Osteoblast (primary cell): ENCODE measurements at regions not wholly inside any gene's neighbourhood (a gene's known extent, or its start where the extent isn't known, plus 50 kb on each side); places are given as distances from the start of the nearest gene placed in this dataset.

Source experiments
- DNase-seq: peaks from one replicate; pipeline ENCODE4 v3.0.0; 2011; ENCODE audit warnings: low spot score, mixed read lengths; ENCODE audit not compliant: insufficient read length; ENCODE audit errors: missing footprints
- H2AFZ ChIP-seq: 2 replicates; pipeline ENCODE4 v1.6.0; 2011; ENCODE audit warnings: mild to moderate bottlenecking, low read length
- H3K27ac ChIP-seq: 2 replicates; pipeline ENCODE4 v1.5.1; 2011; ENCODE audit warnings: mild to moderate bottlenecking, low read depth, low read length, moderate library complexity
- H3K27me3 ChIP-seq: 2 replicates; pipeline ENCODE4 v1.6.0; 2012; ENCODE audit warnings: mild to moderate bottlenecking, control low read depth, inconsistent platforms, low read length, moderate library complexity; ENCODE audit not compliant: insufficient read depth
- H3K36me3 ChIP-seq: 2 replicates; pipeline ENCODE4 v1.5.1; 2011; ENCODE audit warnings: mild to moderate bottlenecking, low read length, control low read depth, moderate library complexity; ENCODE audit not compliant: insufficient read depth
- H3K4me1 ChIP-seq: 2 replicates; pipeline ENCODE4 v1.5.1; 2011; ENCODE audit warnings: mild to moderate bottlenecking, low read length, control low read depth, moderate library complexity; ENCODE audit not compliant: insufficient read depth
- H3K4me2 ChIP-seq: 2 replicates; pipeline ENCODE4 v1.6.0; 2011; ENCODE audit warnings: mild to moderate bottlenecking, low read length; ENCODE audit not compliant: insufficient read depth
- H3K4me3 ChIP-seq: fragments of 200-600 bp; sonication (generic); 3 replicates; pipeline ENCODE4 v1.5.1; 2012; ENCODE audit warnings: mild to moderate bottlenecking, low read length, inconsistent platforms; ENCODE audit not compliant: insufficient read depth
- H3K79me2 ChIP-seq: 2 replicates; pipeline ENCODE4 v1.6.0; 2012; ENCODE audit warnings: mild to moderate bottlenecking, low read length, control low read depth, inconsistent platforms; ENCODE audit not compliant: insufficient read depth
- H3K9me3 ChIP-seq: 2 replicates; pipeline ENCODE4 v1.5.1; 2011; ENCODE audit warnings: low read depth, low read length, control low read depth
- H4K20me1 ChIP-seq: 2 replicates; pipeline ENCODE4 v1.6.0; 2012; ENCODE audit warnings: mild to moderate bottlenecking, low read length, control low read depth; ENCODE audit not compliant: insufficient read depth
- TF ChIP-seq, protein P1 (sequence below): IDR thresholded peaks from 2 replicates; pipeline ENCODE4 v1.5.1; 2011; ENCODE audit warnings: mild to moderate bottlenecking, low read depth, low read length, moderate library complexity; ENCODE audit errors: extremely low read depth

GRCh38 chr1:118304722-118305359, 119.8 kb upstream of the SPAG17 start:
- H3K36me3 ChIP-seq = no peaks in the 10 kb centered on the region
- no peaks in the 10 kb centered on the region for H4K20me1 ChIP-seq
- H3K9me3 ChIP-seq = no peaks in the 10 kb centered on the region
- H3K4me3 ChIP-seq = no peak overlapping the region
- H3K27ac ChIP-seq = no peak overlapping the region
- H2AFZ ChIP-seq = no peak overlapping the region
- H3K4me1 ChIP-seq = no peaks in the 10 kb centered on the region
- TF ChIP-seq, protein P1, sequence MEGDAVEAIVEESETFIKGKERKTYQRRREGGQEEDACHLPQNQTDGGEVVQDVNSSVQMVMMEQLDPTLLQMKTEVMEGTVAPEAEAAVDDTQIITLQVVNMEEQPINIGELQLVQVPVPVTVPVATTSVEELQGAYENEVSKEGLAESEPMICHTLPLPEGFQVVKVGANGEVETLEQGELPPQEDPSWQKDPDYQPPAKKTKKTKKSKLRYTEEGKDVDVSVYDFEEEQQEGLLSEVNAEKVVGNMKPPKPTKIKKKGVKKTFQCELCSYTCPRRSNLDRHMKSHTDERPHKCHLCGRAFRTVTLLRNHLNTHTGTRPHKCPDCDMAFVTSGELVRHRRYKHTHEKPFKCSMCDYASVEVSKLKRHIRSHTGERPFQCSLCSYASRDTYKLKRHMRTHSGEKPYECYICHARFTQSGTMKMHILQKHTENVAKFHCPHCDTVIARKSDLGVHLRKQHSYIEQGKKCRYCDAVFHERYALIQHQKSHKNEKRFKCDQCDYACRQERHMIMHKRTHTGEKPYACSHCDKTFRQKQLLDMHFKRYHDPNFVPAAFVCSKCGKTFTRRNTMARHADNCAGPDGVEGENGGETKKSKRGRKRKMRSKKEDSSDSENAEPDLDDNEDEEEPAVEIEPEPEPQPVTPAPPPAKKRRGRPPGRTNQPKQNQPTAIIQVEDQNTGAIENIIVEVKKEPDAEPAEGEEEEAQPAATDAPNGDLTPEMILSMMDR = peak; percentile 67
- H3K79me2 ChIP-seq = no peaks in the 10 kb centered on the region
- H3K4me2 ChIP-seq = peak overlapping the region; percentile 39
- DNase-seq = peak; percentile 88
- H3K27me3 ChIP-seq = no peaks in the 10 kb centered on the region

- Histone ChIP-seq H3K27ac (no peak overlapping the region), H3K4me1 (no peaks in the 10 kb centered on the region), H3K9me3 (no peaks in the 10 kb centered on the region), H3K79me2 (no peaks in the 10 kb centered on the region), H3K4me3 (no peak overlapping the region), H3K27me3 (no peaks in the 10 kb centered on the region), H3K4me2 (no peak overlapping the region), H3K36me3 (no peaks in the 10 kb centered on the region), H4K20me1 (no peaks in the 10 kb centered on the region), H2AFZ (no peak overlapping the region)
- TF ChIP-seq, protein P1 = no peak
- DNase-seq = no peak
These were observed 118.5 kb upstream of the SPAG17 start for GRCh38 chr1:118303534-118303933.

DNA sequence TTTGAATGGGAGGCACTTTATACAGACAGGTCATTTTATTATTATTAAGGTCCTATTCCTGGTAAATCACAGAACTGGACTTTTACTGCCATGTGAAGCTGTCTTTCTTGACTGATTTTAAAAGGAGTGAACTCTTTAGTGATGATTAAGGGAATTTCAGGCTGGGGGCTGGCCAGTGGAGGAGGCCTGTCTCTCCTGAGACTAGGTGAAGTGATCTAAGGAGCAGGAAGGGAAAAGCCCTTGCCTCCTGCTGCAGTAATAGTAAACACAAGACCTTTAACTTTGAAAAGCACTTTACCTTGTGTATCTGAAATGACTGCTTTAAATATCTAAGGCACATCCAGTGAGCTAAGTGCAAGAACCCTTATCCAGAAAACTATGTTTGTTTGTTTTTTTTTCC, 118.0 kb upstream of the SPAG17 start:
- H3K27me3 ChIP-seq = no peaks in the 10 kb centered on the region
- H3K4me2 ChIP-seq = no peak overlapping the region

DNA sequence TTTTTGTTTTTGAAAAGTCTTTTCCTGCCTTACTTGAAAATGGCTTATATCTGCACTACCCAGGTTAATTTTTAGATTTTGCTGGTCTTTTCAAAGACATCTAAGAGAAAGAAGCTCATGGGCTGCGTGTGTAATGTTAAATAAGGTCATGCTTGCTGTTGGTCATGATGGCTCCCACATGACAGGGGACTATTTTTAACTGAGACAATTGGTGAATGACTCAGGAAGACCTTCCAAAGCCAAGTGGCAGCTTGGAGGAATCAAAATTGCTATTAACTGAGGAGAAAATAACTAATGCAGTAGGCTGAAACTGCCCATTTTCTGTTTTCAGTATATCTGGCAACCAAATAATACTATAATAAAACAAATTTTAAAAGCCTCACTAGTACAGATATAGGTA, 117.1 kb upstream of the SPAG17 start:
- DNase-seq = no peak
- Histone ChIP-seq H3K9me3 (no peaks in the 10 kb centered on the region), H3K4me2 (no peak overlapping the region), H4K20me1 (no peaks in the 10 kb centered on the region), H3K27ac (no peak overlapping the region), H3K36me3 (no peaks in the 10 kb centered on the region), H3K27me3 (no peaks in the 10 kb centered on the region), H3K4me3 (no peak overlapping the region), H3K79me2 (no peaks in the 10 kb centered on the region), H3K4me1 (no peaks in the 10 kb centered on the region), H2AFZ (no peak overlapping the region)
- TF ChIP-seq, protein P1 = no peak

More for the DNA sequence above, 118.0 kb upstream of the SPAG17 start:
- TF ChIP-seq, protein P1 = no peak
- H3K4me1 ChIP-seq = no peaks in the 10 kb centered on the region
- no peak overlapping the region for H3K27ac ChIP-seq
- H4K20me1 ChIP-seq = no peaks in the 10 kb centered on the region
- H2AFZ ChIP-seq = no peak overlapping the region
- H3K36me3 ChIP-seq = no peaks in the 10 kb centered on the region
- no peak overlapping the region for H3K4me3 ChIP-seq
- no peak for DNase-seq
- no peaks in the 10 kb centered on the region for H3K79me2 ChIP-seq
- no peaks in the 10 kb centered on the region for H3K9me3 ChIP-seq
